ENCODE measurements at regions not wholly inside any gene's neighbourhood (a gene's known extent, or its start where the extent isn't known, plus 50 kb on each side); places are given as distances from the start of the nearest gene placed in this dataset.

GRCh38 chr20:12345978-12346377 is 428.3 kb downstream of the BTBD3 start:
- no peak overlapping the region for H3K4me3 ChIP-seq (replicated peaks in 1 of 3; ENCODE audit: insufficient read depth in 1 of 3, low read depth in 1 of 3, low read length in 3 of 3)
- DNase-seq (ENCODE audit: low read depth, low spot score), result no peak
- H3K9ac ChIP-seq (replicated peaks; ENCODE audit: extremely low read depth, insufficient read depth, low read length), result no peak overlapping the region
- H3K9me1 ChIP-seq (replicated peaks; ENCODE audit: control insufficient read depth, extremely low read depth, insufficient read depth, low read length), result no peaks in the 10 kb centered on the region
- POLR2A ChIA-PET, result no interaction called here
- CTCF ChIA-PET, result no interaction called here
- no peak overlapping the region for H3K4me2 ChIP-seq (ENCODE audit: insufficient read depth, low read length)
- H3K4me1 ChIP-seq (ENCODE audit: control insufficient read depth, extremely low read depth, insufficient read depth, low read length), result no peaks in the 10 kb centered on the region
- intact Hi-C loops (cut with micrococcal nuclease), result no loop called here
- H3K79me2 ChIP-seq (ENCODE audit: control insufficient read depth, insufficient read depth, low read length), result no peaks in the 10 kb centered on the region
- H3K27ac ChIP-seq (ENCODE audit: insufficient read depth, low read depth, low read length), result no peak overlapping the region
- dilution Hi-C loops (cut with MboI; ENCODE audit: extremely low pct_ligation_motif_present, low sequenced_read_pairs), result no loop called here
- no TSS peak for BruUV-seq (replicated peaks)
- no peaks in the 10 kb centered on the region for H3K9me3 ChIP-seq (replicated peaks; ENCODE audit: control insufficient read depth, insufficient read depth, low read length)
- H4K20me1 ChIP-seq (replicated peaks; ENCODE audit: control insufficient read depth, extremely low read depth, insufficient read depth, low read length), result no peaks in the 10 kb centered on the region
- H3K36me3 ChIP-seq (ENCODE audit: control insufficient read depth in 2 of 2, extremely low read depth in 1 of 2, insufficient read depth in 2 of 2, low read length in 2 of 2), result no peaks in the 10 kb centered on the region
- no peak for FAIRE-seq
- no peaks in the 10 kb centered on the region for H3K27me3 ChIP-seq (ENCODE audit: control insufficient read depth in 2 of 2, insufficient read depth in 2 of 2, low read length in 2 of 2)
- no peak overlapping the region for H2AFZ ChIP-seq (ENCODE audit: low read depth, low read length)
- no peak for TF ChIP-seq MYC (IDR thresholded peaks at IDR 0.05; ENCODE audit: low read depth, low read length)
- TF ChIP-seq GATA2 (IDR thresholded peaks at IDR 0.05; ENCODE audit: insufficient read depth, insufficient read length, low read depth, low read length), result no peak
- TF ChIP-seq POLR2AphosphoS5 (IDR thresholded peaks at IDR 0.05; ENCODE audit: insufficient read depth, low read depth, low read length), result no peak

- no peaks in the 10 kb centered on the region for H3K9me1 ChIP-seq (replicated peaks; ENCODE audit: control insufficient read depth, extremely low read depth, insufficient read depth, low read length)
- intact Hi-C loops (cut with micrococcal nuclease) (no loop called here), dilution Hi-C loops (cut with MboI; ENCODE audit: extremely low pct_ligation_motif_present, low sequenced_read_pairs) (no loop called here)
- DNase-seq (ENCODE audit: low read depth, low spot score), result no peak
- H3K27me3 ChIP-seq (ENCODE audit: control insufficient read depth in 2 of 2, insufficient read depth in 2 of 2, low read length in 2 of 2), result no peaks in the 10 kb centered on the region
- no TSS peak for BruUV-seq (replicated peaks)
- no peak overlapping the region for H3K27ac ChIP-seq (ENCODE audit: insufficient read depth, low read depth, low read length)
- H3K4me3 ChIP-seq (replicated peaks in 1 of 3; ENCODE audit: insufficient read depth in 1 of 3, low read depth in 1 of 3, low read length in 3 of 3), result no peak overlapping the region
- H3K4me1 ChIP-seq (ENCODE audit: control insufficient read depth, extremely low read depth, insufficient read depth, low read length), result no peaks in the 10 kb centered on the region
- TF ChIP-seq EZH2 (IDR thresholded peaks at IDR 0.05; ENCODE audit: borderline replicate concordance, low read depth, low read length, severe bottlenecking) (no peak), CTCF (IDR thresholded peaks at IDR 0.05; ENCODE audit: extremely low read depth in 1 of 2, insufficient read depth in 1 of 2, low read depth in 1 of 2, low read length in 2 of 2) (no peak), MAX (IDR thresholded peaks at IDR 0.05; ENCODE audit: insufficient read depth, insufficient read length) (no peak), POLR2A (IDR thresholded peaks at IDR 0.05; ENCODE audit: low read depth, low read length) (no peak), MYC (IDR thresholded peaks at IDR 0.05; ENCODE audit: low read depth, low read length) (no peak), GATA2 (IDR thresholded peaks at IDR 0.05; ENCODE audit: insufficient read depth, insufficient read length, low read depth, low read length) (no peak), FOS (IDR thresholded peaks at IDR 0.05; ENCODE audit: borderline replicate concordance, insufficient read depth, low read length) (no peak), POLR2AphosphoS5 (IDR thresholded peaks at IDR 0.05; ENCODE audit: insufficient read depth, low read depth, low read length) (no peak), JUN (IDR thresholded peaks at IDR 0.05; ENCODE audit: borderline replicate concordance, insufficient read depth, insufficient read length, low read depth) (no peak)
- peaks cover 3% of the 10 kb centered on the region for H3K9me3 ChIP-seq (replicated peaks; ENCODE audit: control insufficient read depth, insufficient read depth, low read length)
- H3K9ac ChIP-seq (replicated peaks; ENCODE audit: extremely low read depth, insufficient read depth, low read length), result no peak overlapping the region
- CTCF ChIA-PET, result interaction anchor here (0.6 kb wide), 1 partner anchor 1547 kb away, joined by 3 read pairs; no protein-coding TSS in a partner anchor
- no peaks in the 10 kb centered on the region for H3K36me3 ChIP-seq (ENCODE audit: control insufficient read depth in 2 of 2, extremely low read depth in 1 of 2, insufficient read depth in 2 of 2, low read length in 2 of 2)
- no peaks in the 10 kb centered on the region for H4K20me1 ChIP-seq (replicated peaks; ENCODE audit: control insufficient read depth, extremely low read depth, insufficient read depth, low read length)
- H2AFZ ChIP-seq (ENCODE audit: low read depth, low read length), result no peak overlapping the region
- FAIRE-seq, result no peak
- no peak overlapping the region for H3K4me2 ChIP-seq (ENCODE audit: insufficient read depth, low read length)
- POLR2A ChIA-PET, result no interaction called here
- no peaks in the 10 kb centered on the region for H3K79me2 ChIP-seq (ENCODE audit: control insufficient read depth, insufficient read depth, low read length)
Observed at GRCh38 chr20:12353842-12354241, 436.1 kb downstream of the BTBD3 start.
